ENCODE measurements at regions not wholly inside any gene's neighbourhood (a gene's known extent, or its start where the extent isn't known, plus 50 kb on each side); places are given as distances from the start of the nearest gene placed in this dataset.

GRCh38 chr16:86373276-86373901 is 136.9 kb upstream of the FOXF1 start:
- TF ChIP-seq POLR2A (IDR thresholded peaks at IDR 0.05) (no peak), CTCF (IDR thresholded peaks at IDR 0.05) (no peak)
- intact Hi-C loops (cut with DNase I; ENCODE audit: low total_unique reads) = no loop called here
- no peak overlapping the region for H3K4me3 ChIP-seq (ENCODE audit: low read depth, poor library complexity, severe bottlenecking)
- WGBS, 2 donors = 80% methylated on average over 16 of the region's 16 CpGs
- DNase-seq (ENCODE audit: low spot score in 2 of 2) = no peak

GRCh38 chr16:86374603-86375130 is 135.7 kb upstream of the FOXF1 start:
- intact Hi-C loops (cut with DNase I; ENCODE audit: low total_unique reads) = no loop called here
- H3K4me3 ChIP-seq (ENCODE audit: low read depth, poor library complexity, severe bottlenecking) = no peak overlapping the region
- DNase-seq (ENCODE audit: low spot score in 2 of 2) = no peak
- TF ChIP-seq POLR2A (IDR thresholded peaks at IDR 0.05) (no peak), CTCF (IDR thresholded peaks at IDR 0.05) (no peak)
- 72 to 75% methylated on average over 6 of the region's 6 CpGs for WGBS, 2 donors

GRCh38 chr16:86375364-86375763 is 135.0 kb upstream of the FOXF1 start:
- 79 to 86% methylated on average over 5 of the region's 5 CpGs for WGBS, 2 donors
- H3K4me3 ChIP-seq (ENCODE audit: low read depth, poor library complexity, severe bottlenecking) = no peak overlapping the region
- TF ChIP-seq CTCF (IDR thresholded peaks at IDR 0.05) (no peak), POLR2A (IDR thresholded peaks at IDR 0.05) (no peak)
- DNase-seq (ENCODE audit: low spot score in 2 of 2) = no peak
- intact Hi-C loops (cut with DNase I; ENCODE audit: low total_unique reads) = no loop called here

GRCh38 chr16:86375851-86376250 is 134.5 kb upstream of the FOXF1 start:
- intact Hi-C loops (cut with DNase I; ENCODE audit: low total_unique reads) = no loop called here
- H3K4me3 ChIP-seq (ENCODE audit: low read depth, poor library complexity, severe bottlenecking) = no peak overlapping the region
- 54 to 56% methylated on average over 9 of the region's 9 CpGs for WGBS, 2 donors
- TF ChIP-seq POLR2A (IDR thresholded peaks at IDR 0.05) (no peak), CTCF (IDR thresholded peaks at IDR 0.05) (no peak)
- no peak for DNase-seq (ENCODE audit: low spot score in 2 of 2)

GRCh38 chr16:86376837-86377236 is 133.5 kb upstream of the FOXF1 start:
- intact Hi-C loops (cut with DNase I; ENCODE audit: low total_unique reads) = no loop called here
- no peak for DNase-seq (ENCODE audit: low spot score in 2 of 2)
- no peak for TF ChIP-seq POLR2A (IDR thresholded peaks at IDR 0.05)
- TF ChIP-seq CTCF (IDR thresholded peaks at IDR 0.05) = no peak
- WGBS, 2 donors = 80 to 82% methylated on average over 4 of the region's 4 CpGs
- no peak overlapping the region for H3K4me3 ChIP-seq (ENCODE audit: low read depth, poor library complexity, severe bottlenecking)

Measured in lower leg skin (tissue), 4 donors.